ENCODE measurements at regions not wholly inside any gene's neighbourhood (a gene's known extent, or its start where the extent isn't known, plus 50 kb on each side); places are given as distances from the start of the nearest gene placed in this dataset.
A peak's percentile ranks its signal among the peaks of the same experiment; 100 is the strongest.

- H3K79me1 ChIP-seq (ENCODE audit: low read depth in 1 of 2, low read length in 2 of 2), result no peaks in the 10 kb centered on the region
- no peak overlapping the region for H2BK120ac ChIP-seq (ENCODE audit: low read depth, low read length)
- in situ Hi-C loops (cut with MboI; ENCODE audit: low sequenced_read_pairs), result no loop called here
- whole genome bisulfite sequencing, 2 experiments (ENCODE audit: extremely low coverage in 2 of 2, insufficient read length in 1 of 2), result no CpG with 5 or more reads among the region's 1 CpG
- H4K20me1 ChIP-seq (ENCODE audit: insufficient read depth, low read length), result no peaks in the 10 kb centered on the region
- H3K4me2 ChIP-seq (ENCODE audit: low read depth, low read length), result peak overlapping the region; percentile 18; the same call in 1 of the 2 replicates
- ChIA-PET POLR2A (ENCODE audit: unreplicated experiment) (no interaction called here), CTCF (no interaction called here)
- no peak overlapping the region for H2AK5ac ChIP-seq (ENCODE audit: low read depth, low read length)
- no peak overlapping the region for H3K9ac ChIP-seq (ENCODE audit: low read depth, low read length)
- H3K36me3 ChIP-seq (ENCODE audit: control insufficient read depth, insufficient read depth, low read length), result no peaks in the 10 kb centered on the region
- no peak overlapping the region for H4K5ac ChIP-seq (ENCODE audit: low read depth, low read length)
- dilution Hi-C loops (cut with HindIII; ENCODE audit: low sequenced_read_pairs, unreplicated experiment), result no loop called here
- peak overlapping the region; percentile 45 for H2BK5ac ChIP-seq (ENCODE audit: low read depth, low read length, poor library complexity, severe bottlenecking)
- peak; percentile 22 for DNase-seq
- no peak overlapping the region for H2BK15ac ChIP-seq (ENCODE audit: low read depth, low read length)
- no peak overlapping the region for H2AK9ac ChIP-seq (replicated peaks; ENCODE audit: low read depth, low read length, poor library complexity)
- intact Hi-C loops (cut with micrococcal nuclease), result no loop called here
- H3K9me1 ChIP-seq (ENCODE audit: insufficient read depth, low read length), result no peaks in the 10 kb centered on the region
- no TSS peak for BruUV-seq (replicated peaks)
- no peak for TF ChIP-seq CHD1 (IDR thresholded peaks at IDR 0.05; ENCODE audit: low read depth, low read length)
- no peak for TF ChIP-seq CTCF (conservative IDR thresholded peaks at IDR 0.05; ENCODE audit: low read depth, low read length)
- no peak for TF ChIP-seq FOS (IDR thresholded peaks at IDR 0.05; ENCODE audit: low read depth, low read length)
- no peak for TF ChIP-seq RFX5 (IDR thresholded peaks at IDR 0.05; ENCODE audit: low read depth, low read length)
- TF ChIP-seq RAD21 (IDR thresholded peaks at IDR 0.05; ENCODE audit: low read length), result no peak
- no peak for TF ChIP-seq RCOR1 (IDR thresholded peaks at IDR 0.05; ENCODE audit: insufficient replicate concordance, low read length)
- no peak for TF ChIP-seq MAZ (IDR thresholded peaks at IDR 0.05; ENCODE audit: borderline replicate concordance, low read depth, low read length)
- TF ChIP-seq USF2 (IDR thresholded peaks at IDR 0.05; ENCODE audit: low read depth, low read length), result no peak
- TF ChIP-seq SMC3 (IDR thresholded peaks at IDR 0.05; ENCODE audit: low read depth, low read length), result no peak
- no peak for TF ChIP-seq MAFK (IDR thresholded peaks at IDR 0.05; ENCODE audit: low read depth, low read length)
- no peak for TF ChIP-seq MXI1 (IDR thresholded peaks at IDR 0.05; ENCODE audit: borderline replicate concordance, low read depth, low read length)
- TF ChIP-seq CEBPB (IDR thresholded peaks at IDR 0.05; ENCODE audit: low read depth, low read length), result no peak
- no peak for TF ChIP-seq ELK1 (IDR thresholded peaks at IDR 0.05; ENCODE audit: borderline replicate concordance, low read depth, low read length)
- no peak for TF ChIP-seq POLR2A (IDR thresholded peaks at IDR 0.05; ENCODE audit: low read depth, low read length)
- no peak for TF ChIP-seq NFE2L2 (IDR thresholded peaks at IDR 0.05; ENCODE audit: low read depth, low read length)
- no peak for TF ChIP-seq BHLHE40 (IDR thresholded peaks at IDR 0.05; ENCODE audit: low read depth, low read length)
- no peaks in the 10 kb centered on the region for H3K27me3 ChIP-seq (ENCODE audit: control insufficient read depth, insufficient read depth, low read length)
- no peak overlapping the region for H3K4ac ChIP-seq (ENCODE audit: low read depth, low read length)
- H2BK20ac ChIP-seq (ENCODE audit: low read depth, low read length), result no peak overlapping the region
- H3K9me3 ChIP-seq (ENCODE audit: control insufficient read depth, insufficient read depth, low read length), result no peaks in the 10 kb centered on the region
- no peak overlapping the region; the same call in 1 of the 2 replicates for H3K27ac ChIP-seq (ENCODE audit: insufficient read depth, low read length)
- no peak overlapping the region for H3K23ac ChIP-seq (ENCODE audit: low read depth, low read length)
- H3K56ac ChIP-seq (ENCODE audit: extremely low read depth, insufficient read depth, low read length), result no peak overlapping the region
- H3K4me3 ChIP-seq (ENCODE audit: insufficient read depth, low read depth, low read length), result no peak overlapping the region
- no peak overlapping the region for H3K14ac ChIP-seq (replicated peaks; ENCODE audit: low read depth, low read length)
- no peak overlapping the region for H4K8ac ChIP-seq (ENCODE audit: low read depth in 2 of 2, low read length in 2 of 2)
- peaks cover 5% of the 10 kb centered on the region; the same call in 1 of the 2 replicates for H3K4me1 ChIP-seq (ENCODE audit: control insufficient read depth, insufficient read depth, low read length)
- no peak overlapping the region for H2AFZ ChIP-seq (replicated peaks; ENCODE audit: low read length, poor library complexity)
- no peak for ATAC-seq (ENCODE audit: low read depth)
- H3K18ac ChIP-seq (ENCODE audit: low read depth, low read length), result peak overlapping the region; percentile 64; the same call in 1 of the 2 replicates
- H4K91ac ChIP-seq (ENCODE audit: insufficient read depth, low read depth, low read length), result no peak overlapping the region
These were observed 263.9 kb upstream of the NT5E start for GRCh38 chr6:85185977-85186376.

Data from IMR-90 (cell line).